ENCODE measurements at regions not wholly inside any gene's neighbourhood (a gene's known extent, or its start where the extent isn't known, plus 50 kb on each side); places are given as distances from the start of the nearest gene placed in this dataset.

DNA sequence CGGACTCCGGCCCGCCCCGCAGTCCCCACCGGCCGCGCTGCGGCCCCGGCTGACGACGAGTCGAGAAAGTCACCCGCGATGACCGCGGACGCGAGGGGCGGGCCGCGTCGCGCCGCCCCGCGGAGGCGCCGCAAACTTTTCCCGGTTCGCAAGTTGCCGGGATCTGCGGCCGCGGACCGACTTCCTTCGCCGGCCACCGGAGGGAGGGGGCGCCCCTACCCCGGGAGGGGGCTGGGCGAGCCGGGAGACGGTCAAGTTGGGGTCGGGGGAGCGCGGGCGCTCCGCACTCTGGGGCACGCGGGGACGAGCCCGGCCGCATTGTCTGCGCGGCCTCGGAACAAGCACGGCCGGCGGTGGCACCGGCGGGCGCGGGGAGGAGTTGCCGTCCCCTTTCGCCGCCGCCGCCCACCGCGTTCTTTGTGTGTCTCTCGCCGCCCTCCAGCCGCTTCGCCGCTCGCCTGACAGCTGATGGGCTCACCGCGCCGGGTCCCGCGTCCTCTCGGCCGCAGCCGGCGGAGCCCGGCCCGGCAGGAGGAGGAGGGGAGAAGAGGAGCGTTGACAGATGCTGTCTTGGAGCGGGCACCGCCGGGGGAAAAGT is 131.6 kb downstream of the OGFRL1 start:
- Histone ChIP-seq H3K9me3 (ENCODE audit: control insufficient read depth, insufficient read depth, low read depth, low read length) (no peaks in the 10 kb centered on the region), H3K4me3 (ENCODE audit: low read depth, low read length) (peak overlapping the region; percentile 69), H3K4me1 (ENCODE audit: control insufficient read depth, insufficient read depth, low read length) (peaks cover 9% of the 10 kb centered on the region; the same call in 1 of the 2 replicates), H3K36me3 (ENCODE audit: control insufficient read depth in 2 of 2, insufficient read depth in 1 of 2, low read length in 2 of 2) (peaks cover 11 to 20% of the 10 kb centered on the region in 2 experiments; a peak in 2 of 3 replicates), H3K27ac (ENCODE audit: extremely low read depth, low read depth, low read length) (peak overlapping the region; percentile 86)
- ChIA-PET POLR2A (interaction anchor here (1.0 to 2.1 kb wide), 8 partner anchors 9 to 110 kb away, joined by 3 to 11 read pairs (median 4); no protein-coding TSS in a partner anchor), CTCF (interaction anchor here (0.6 to 1.8 kb wide), 5 partner anchors 12 to 900 kb away, joined by 3 to 7 read pairs (median 4); no protein-coding TSS in a partner anchor)
- TF ChIP-seq, protein P1, sequence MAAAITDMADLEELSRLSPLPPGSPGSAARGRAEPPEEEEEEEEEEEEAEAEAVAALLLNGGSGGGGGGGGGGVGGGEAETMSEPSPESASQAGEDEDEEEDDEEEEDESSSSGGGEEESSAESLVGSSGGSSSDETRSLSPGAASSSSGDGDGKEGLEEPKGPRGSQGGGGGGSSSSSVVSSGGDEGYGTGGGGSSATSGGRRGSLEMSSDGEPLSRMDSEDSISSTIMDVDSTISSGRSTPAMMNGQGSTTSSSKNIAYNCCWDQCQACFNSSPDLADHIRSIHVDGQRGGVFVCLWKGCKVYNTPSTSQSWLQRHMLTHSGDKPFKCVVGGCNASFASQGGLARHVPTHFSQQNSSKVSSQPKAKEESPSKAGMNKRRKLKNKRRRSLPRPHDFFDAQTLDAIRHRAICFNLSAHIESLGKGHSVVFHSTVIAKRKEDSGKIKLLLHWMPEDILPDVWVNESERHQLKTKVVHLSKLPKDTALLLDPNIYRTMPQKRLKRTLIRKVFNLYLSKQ (tag by site-specific recombination; IDR thresholded peaks at IDR 0.05; ENCODE audit: borderline replicate concordance) = no peak
- TF ChIP-seq ZNF585B (tag by site-specific recombination; IDR thresholded peaks at IDR 0.05) (no peak), ZNF341 (tag by site-specific recombination; IDR thresholded peaks at IDR 0.05; ENCODE audit: low read depth) (no peak; the same call in 1 of the 2 replicates), EGR2 (tag by site-specific recombination; IDR thresholded peaks at IDR 0.05; ENCODE audit: low read depth) (no peak), ZSCAN30 (tag by site-specific recombination; IDR thresholded peaks at IDR 0.05) (peak; percentile 13; the same call in 1 of the 2 replicates), ZFP41 (tag by site-specific recombination; IDR thresholded peaks at IDR 0.05; ENCODE audit: borderline replicate concordance) (no peak), ZNF350 (tag by site-specific recombination; IDR thresholded peaks at IDR 0.05) (no peak), ZNF394 (tag by site-specific recombination; IDR thresholded peaks at IDR 0.05; ENCODE audit: borderline replicate concordance) (peak; percentile 44; the same call in 1 of the 2 replicates), ZNF76 (tag by site-specific recombination; IDR thresholded peaks at IDR 0.05; ENCODE audit: borderline replicate concordance, low read depth) (peak; percentile 21; the same call in 1 of the 2 replicates), ZNF239 (tag by site-specific recombination; IDR thresholded peaks at IDR 0.05) (no peak), TRIM28 (IDR thresholded peaks at IDR 0.05; ENCODE audit: borderline replicate concordance, low read length) (peak; percentile 28; the same call in 1 of the 2 replicates), SETDB1 (IDR thresholded peaks at IDR 0.05; ENCODE audit: insufficient read length, low read length) (no peak), ZNF707 (tag by site-specific recombination; IDR thresholded peaks at IDR 0.05) (no peak), ZBTB8A (tag by site-specific recombination; IDR thresholded peaks at IDR 0.05) (no peak), KLF1 (tag by site-specific recombination; IDR thresholded peaks at IDR 0.05) (no peak), ZNF274 (IDR thresholded peaks at IDR 0.05; ENCODE audit: low read length) (no peak), ZNF274 (tag by site-specific recombination; IDR thresholded peaks at IDR 0.05; ENCODE audit: borderline replicate concordance) (no peak), ZNF404 (tag by site-specific recombination; IDR thresholded peaks at IDR 0.05) (no peak), OVOL3 (tag by site-specific recombination; IDR thresholded peaks at IDR 0.05) (no peak), ZNF221 (tag by site-specific recombination; IDR thresholded peaks at IDR 0.05; ENCODE audit: borderline replicate concordance) (no peak), ZNF473 (tag by site-specific recombination; IDR thresholded peaks at IDR 0.05) (no peak)
- TF ChIP-seq, protein P2, sequence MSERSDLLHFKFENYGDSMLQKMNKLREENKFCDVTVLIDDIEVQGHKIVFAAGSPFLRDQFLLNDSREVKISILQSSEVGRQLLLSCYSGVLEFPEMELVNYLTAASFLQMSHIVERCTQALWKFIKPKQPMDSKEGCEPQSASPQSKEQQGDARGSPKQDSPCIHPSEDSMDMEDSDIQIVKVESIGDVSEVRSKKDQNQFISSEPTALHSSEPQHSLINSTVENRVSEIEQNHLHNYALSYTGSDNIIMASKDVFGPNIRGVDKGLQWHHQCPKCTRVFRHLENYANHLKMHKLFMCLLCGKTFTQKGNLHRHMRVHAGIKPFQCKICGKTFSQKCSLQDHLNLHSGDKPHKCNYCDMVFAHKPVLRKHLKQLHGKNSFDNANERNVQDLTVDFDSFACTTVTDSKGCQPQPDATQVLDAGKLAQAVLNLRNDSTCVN (tag by site-specific recombination; optimal IDR thresholded peaks at IDR 0.05) = peak; percentile 94
- TF ChIP-seq, protein P3, sequence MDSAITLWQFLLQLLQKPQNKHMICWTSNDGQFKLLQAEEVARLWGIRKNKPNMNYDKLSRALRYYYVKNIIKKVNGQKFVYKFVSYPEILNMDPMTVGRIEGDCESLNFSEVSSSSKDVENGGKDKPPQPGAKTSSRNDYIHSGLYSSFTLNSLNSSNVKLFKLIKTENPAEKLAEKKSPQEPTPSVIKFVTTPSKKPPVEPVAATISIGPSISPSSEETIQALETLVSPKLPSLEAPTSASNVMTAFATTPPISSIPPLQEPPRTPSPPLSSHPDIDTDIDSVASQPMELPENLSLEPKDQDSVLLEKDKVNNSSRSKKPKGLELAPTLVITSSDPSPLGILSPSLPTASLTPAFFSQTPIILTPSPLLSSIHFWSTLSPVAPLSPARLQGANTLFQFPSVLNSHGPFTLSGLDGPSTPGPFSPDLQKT (IDR thresholded peaks at IDR 0.05; ENCODE audit: borderline replicate concordance, low read depth, low read length) = no peak
- TF ChIP-seq, protein P4, sequence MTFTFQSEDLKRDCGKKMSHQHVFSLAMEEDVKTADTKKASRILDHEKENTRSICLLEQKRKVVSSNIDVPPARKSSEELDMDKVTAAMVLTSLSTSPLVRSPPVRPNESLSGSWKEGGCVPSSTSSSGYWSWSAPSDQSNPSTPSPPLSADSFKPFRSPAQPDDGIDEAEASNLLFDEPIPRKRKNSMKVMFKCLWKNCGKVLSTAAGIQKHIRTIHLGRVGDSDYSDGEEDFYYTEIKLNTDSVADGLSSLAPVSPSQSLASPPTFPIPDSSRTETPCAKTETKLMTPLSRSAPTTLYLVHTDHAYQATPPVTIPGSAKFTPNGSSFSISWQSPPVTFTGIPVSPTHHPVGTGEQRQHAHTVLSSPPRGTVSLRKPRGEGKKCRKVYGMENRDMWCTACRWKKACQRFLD (tag by site-specific recombination; IDR thresholded peaks at IDR 0.05) = 0 out of 2 replicates have a peak, but pooled peaks have one; percentile 42
- TF ChIP-seq, protein P5, sequence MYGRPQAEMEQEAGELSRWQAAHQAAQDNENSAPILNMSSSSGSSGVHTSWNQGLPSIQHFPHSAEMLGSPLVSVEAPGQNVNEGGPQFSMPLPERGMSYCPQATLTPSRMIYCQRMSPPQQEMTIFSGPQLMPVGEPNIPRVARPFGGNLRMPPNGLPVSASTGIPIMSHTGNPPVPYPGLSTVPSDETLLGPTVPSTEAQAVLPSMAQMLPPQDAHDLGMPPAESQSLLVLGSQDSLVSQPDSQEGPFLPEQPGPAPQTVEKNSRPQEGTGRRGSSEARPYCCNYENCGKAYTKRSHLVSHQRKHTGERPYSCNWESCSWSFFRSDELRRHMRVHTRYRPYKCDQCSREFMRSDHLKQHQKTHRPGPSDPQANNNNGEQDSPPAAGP (tag by site-specific recombination; IDR thresholded peaks at IDR 0.05) = 0 out of 2 replicates have a peak, but pooled peaks have one; percentile 57
- TF ChIP-seq, protein P6, sequence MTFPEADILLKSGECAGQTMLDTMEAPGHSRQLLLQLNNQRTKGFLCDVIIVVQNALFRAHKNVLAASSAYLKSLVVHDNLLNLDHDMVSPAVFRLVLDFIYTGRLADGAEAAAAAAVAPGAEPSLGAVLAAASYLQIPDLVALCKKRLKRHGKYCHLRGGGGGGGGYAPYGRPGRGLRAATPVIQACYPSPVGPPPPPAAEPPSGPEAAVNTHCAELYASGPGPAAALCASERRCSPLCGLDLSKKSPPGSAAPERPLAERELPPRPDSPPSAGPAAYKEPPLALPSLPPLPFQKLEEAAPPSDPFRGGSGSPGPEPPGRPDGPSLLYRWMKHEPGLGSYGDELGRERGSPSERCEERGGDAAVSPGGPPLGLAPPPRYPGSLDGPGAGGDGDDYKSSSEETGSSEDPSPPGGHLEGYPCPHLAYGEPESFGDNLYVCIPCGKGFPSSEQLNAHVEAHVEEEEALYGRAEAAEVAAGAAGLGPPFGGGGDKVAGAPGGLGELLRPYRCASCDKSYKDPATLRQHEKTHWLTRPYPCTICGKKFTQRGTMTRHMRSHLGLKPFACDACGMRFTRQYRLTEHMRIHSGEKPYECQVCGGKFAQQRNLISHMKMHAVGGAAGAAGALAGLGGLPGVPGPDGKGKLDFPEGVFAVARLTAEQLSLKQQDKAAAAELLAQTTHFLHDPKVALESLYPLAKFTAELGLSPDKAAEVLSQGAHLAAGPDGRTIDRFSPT (tag by site-specific recombination; IDR thresholded peaks at IDR 0.05) = no peak
